Epithelial cell of proximal tubule (primary cell): ENCODE measurements at regions not wholly inside any gene's neighbourhood (a gene's known extent, or its start where the extent isn't known, plus 50 kb on each side); places are given as distances from the start of the nearest gene placed in this dataset.
"Not testable (repeated sequence)": the region's sequence is repeated elsewhere in the genome, so short reads cannot be mapped to it uniquely, and the experiment has no call there.

Experiments
- DNase-seq: peaks from one replicate; pipeline ENCODE4 v3.0.0-alpha.2; 2011; ENCODE audit warnings: low read depth
- H3K4me3 ChIP-seq: 2 replicates; pipeline ENCODE4 v1.5.1; 2011; ENCODE audit warnings: low read depth, mild to moderate bottlenecking, low read length
- TF ChIP-seq, protein P1 (sequence below): conservative IDR thresholded peaks from 2 replicates; pipeline ENCODE4 v1.5.1; 2012; ENCODE audit warnings: low read depth, mild to moderate bottlenecking, low read length

DNA sequence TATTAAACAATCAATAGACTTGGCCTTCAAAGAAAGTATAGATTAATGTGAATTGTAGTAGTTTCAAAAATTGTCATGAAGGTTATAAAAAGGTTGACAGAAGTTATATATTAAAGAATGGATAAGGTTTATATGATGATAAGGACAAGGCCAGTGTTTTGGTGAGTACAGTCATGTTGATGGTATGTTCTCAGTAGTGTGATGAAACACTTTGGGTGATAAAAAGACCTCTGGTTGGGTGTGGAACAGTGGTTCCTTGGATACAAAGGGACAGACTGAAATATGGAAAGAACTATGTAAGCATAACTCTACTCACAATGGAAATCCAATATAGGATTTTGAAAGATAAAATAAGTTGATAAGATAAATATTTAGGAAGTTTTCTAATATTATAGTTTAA, 866.3 kb downstream of the ANKRD7 start:
- DNase-seq, result no peak
- TF ChIP-seq, protein P1, sequence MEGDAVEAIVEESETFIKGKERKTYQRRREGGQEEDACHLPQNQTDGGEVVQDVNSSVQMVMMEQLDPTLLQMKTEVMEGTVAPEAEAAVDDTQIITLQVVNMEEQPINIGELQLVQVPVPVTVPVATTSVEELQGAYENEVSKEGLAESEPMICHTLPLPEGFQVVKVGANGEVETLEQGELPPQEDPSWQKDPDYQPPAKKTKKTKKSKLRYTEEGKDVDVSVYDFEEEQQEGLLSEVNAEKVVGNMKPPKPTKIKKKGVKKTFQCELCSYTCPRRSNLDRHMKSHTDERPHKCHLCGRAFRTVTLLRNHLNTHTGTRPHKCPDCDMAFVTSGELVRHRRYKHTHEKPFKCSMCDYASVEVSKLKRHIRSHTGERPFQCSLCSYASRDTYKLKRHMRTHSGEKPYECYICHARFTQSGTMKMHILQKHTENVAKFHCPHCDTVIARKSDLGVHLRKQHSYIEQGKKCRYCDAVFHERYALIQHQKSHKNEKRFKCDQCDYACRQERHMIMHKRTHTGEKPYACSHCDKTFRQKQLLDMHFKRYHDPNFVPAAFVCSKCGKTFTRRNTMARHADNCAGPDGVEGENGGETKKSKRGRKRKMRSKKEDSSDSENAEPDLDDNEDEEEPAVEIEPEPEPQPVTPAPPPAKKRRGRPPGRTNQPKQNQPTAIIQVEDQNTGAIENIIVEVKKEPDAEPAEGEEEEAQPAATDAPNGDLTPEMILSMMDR, result no peak
- H3K4me3 ChIP-seq, result no peak overlapping the region

DNA sequence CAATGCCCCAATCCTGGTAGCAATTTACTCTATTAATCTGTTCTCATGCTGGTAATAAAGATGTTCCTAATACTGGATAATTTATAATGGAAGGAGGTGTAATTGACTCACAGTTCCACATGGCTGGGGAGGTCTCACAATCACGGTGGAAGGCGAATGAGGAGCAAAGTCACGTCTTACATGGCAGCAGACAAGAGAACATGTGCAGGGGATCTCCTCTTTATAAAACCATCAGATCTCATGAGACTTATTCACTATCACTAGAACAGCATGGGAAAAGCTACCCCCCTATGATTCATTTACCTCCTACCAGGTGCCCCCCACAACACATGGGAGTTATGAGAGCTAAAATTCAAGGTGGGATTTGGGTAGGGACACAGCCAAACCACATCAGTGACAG, 872.2 kb downstream of the ANKRD7 start:
- TF ChIP-seq, protein P1, result no peak
- no peak overlapping the region for H3K4me3 ChIP-seq
- no peak for DNase-seq

DNA sequence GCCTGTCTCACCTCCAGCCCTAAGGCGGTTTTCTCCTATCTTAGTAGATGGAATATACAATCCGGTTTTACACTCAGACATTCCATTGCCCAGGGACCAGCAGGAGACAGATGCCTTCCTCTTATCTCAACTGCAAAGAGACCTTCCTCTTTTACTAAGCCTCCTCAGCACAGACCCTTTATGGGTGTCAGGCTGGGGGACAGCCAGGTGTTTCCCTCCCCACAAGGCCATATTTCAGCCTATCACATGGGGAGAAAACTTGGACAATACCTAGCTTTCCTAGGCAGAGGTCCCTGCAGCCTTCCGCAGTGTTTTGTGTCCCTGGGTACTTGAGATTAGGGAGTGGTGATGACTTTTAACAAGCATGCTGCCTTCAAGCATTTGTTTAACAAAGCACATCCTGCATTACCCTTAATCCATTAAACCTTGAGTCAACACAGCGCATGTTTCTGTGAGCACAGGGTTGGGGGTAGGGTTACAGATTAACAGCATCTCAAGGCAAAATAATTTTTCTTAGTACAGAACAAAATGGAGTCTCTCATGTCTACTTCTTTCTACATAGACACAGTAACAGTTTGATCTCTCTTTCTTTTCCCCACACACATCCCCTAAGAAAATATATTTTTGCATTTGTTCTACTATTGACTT, 876.2 kb downstream of the ANKRD7 start:
- peak; percentile 7 for DNase-seq
- H3K4me3 ChIP-seq, result not testable (repeated sequence)

DNA sequence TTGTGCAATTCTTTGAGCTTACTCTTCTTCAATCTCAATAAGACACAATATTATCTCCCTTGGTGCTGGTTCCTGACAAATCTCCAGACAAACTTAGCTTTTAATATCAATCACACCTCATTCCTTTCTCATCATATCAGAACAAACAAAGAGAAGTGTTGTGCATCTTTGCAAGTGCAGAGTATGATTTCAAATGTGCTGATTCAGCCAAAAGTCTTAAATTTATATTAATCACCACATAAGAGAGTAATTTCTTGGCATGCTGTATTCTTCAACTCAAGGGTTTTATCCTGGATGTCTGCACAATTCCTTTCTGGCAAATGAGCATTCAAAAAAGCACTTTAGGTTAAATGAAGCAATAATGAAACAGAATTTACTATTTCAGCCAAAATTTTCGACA, 877.8 kb downstream of the ANKRD7 start:
- no peak for DNase-seq
- TF ChIP-seq, protein P1, result no peak
- no peak overlapping the region for H3K4me3 ChIP-seq

DNA sequence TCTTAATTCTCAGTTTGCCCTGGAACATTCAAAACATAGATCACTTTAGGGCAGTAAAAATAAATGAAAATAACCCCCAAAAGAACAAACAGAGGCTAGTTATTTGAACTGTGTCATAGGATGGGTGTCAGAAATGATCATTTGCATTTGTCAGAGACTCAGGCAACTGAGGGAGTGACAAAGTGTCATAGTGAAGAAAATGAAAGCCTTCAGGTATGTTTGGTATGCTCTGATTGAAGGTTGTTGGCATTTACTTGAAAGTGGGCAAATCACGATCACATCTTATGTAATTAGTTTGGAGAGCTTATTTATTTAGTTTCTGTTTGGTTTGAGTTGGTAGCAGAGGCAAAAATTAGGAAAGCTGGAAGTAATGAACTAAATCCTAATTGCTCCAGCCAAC, 880.9 kb downstream of the ANKRD7 start:
- no peak for DNase-seq
- TF ChIP-seq, protein P1, result no peak
- H3K4me3 ChIP-seq, result no peak overlapping the region

DNA sequence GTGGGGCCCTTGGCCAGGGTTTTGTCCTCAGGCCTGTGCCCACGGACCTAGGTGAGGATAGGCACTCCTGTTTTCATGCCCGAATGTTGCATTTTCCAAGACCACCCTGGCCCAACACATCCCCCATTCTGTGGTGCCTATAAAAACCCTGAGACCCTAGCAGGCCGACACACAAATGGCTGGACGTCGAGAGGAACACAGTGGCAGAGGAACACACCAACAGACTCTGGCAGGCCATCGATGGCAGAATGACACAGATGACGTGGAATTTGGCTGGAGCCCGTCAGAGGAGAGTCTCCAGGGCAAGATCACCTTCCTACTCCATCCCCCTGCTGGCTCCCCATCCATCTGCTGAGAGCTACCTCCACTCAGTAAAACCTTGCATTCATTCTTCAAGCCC, 898.8 kb downstream of the ANKRD7 start:
- TF ChIP-seq, protein P1, result no peak
- DNase-seq, result no peak
- H3K4me3 ChIP-seq, result no peak overlapping the region

DNA sequence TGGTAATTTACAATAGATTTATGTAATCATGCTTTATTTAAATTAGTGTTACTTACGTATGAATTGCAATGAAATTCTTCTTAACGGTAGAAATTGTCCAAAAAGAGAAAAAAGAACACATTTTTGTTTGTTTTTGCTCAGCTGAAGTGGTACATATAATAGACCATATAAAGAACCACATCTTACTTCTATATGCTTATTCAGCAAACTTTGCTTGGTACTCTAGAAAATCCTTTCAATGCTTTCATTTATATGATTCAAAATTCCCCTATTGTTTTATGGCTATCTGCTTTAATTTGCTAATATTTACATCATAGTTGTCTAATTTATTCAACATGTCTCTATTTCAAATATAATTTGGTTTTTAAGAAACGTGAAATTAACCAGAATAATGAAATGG, 903.2 kb downstream of the ANKRD7 start:
- DNase-seq, result no peak
- TF ChIP-seq, protein P1, result no peak
- no peak overlapping the region for H3K4me3 ChIP-seq
